Osteoblast (primary cell): ENCODE measurements at regions not wholly inside any gene's neighbourhood (a gene's known extent, or its start where the extent isn't known, plus 50 kb on each side); places are given as distances from the start of the nearest gene placed in this dataset.
"Not testable (repeated sequence)": the region's sequence is repeated elsewhere in the genome, so short reads cannot be mapped to it uniquely, and the experiment has no call there.

ENCODE experiments used
- DNase-seq: peaks from one replicate; pipeline ENCODE4 v3.0.0; 2011; ENCODE audit warnings: low spot score, mixed read lengths; ENCODE audit not compliant: insufficient read length; ENCODE audit errors: missing footprints
- H2AFZ ChIP-seq: 2 replicates; pipeline ENCODE4 v1.6.0; 2011; ENCODE audit warnings: mild to moderate bottlenecking, low read length
- H3K27ac ChIP-seq: 2 replicates; pipeline ENCODE4 v1.5.1; 2011; ENCODE audit warnings: mild to moderate bottlenecking, low read depth, low read length, moderate library complexity
- H3K27me3 ChIP-seq: 2 replicates; pipeline ENCODE4 v1.6.0; 2012; ENCODE audit warnings: mild to moderate bottlenecking, control low read depth, inconsistent platforms, low read length, moderate library complexity; ENCODE audit not compliant: insufficient read depth
- H3K36me3 ChIP-seq: 2 replicates; pipeline ENCODE4 v1.5.1; 2011; ENCODE audit warnings: mild to moderate bottlenecking, low read length, control low read depth, moderate library complexity; ENCODE audit not compliant: insufficient read depth
- H3K4me1 ChIP-seq: 2 replicates; pipeline ENCODE4 v1.5.1; 2011; ENCODE audit warnings: mild to moderate bottlenecking, low read length, control low read depth, moderate library complexity; ENCODE audit not compliant: insufficient read depth
- H3K4me2 ChIP-seq: 2 replicates; pipeline ENCODE4 v1.6.0; 2011; ENCODE audit warnings: mild to moderate bottlenecking, low read length; ENCODE audit not compliant: insufficient read depth
- H3K4me3 ChIP-seq: fragments of 200-600 bp; sonication (generic); 3 replicates; pipeline ENCODE4 v1.5.1; 2012; ENCODE audit warnings: mild to moderate bottlenecking, low read length, inconsistent platforms; ENCODE audit not compliant: insufficient read depth
- H3K79me2 ChIP-seq: 2 replicates; pipeline ENCODE4 v1.6.0; 2012; ENCODE audit warnings: mild to moderate bottlenecking, low read length, control low read depth, inconsistent platforms; ENCODE audit not compliant: insufficient read depth
- H3K9me3 ChIP-seq: 2 replicates; pipeline ENCODE4 v1.5.1; 2011; ENCODE audit warnings: low read depth, low read length, control low read depth
- H4K20me1 ChIP-seq: 2 replicates; pipeline ENCODE4 v1.6.0; 2012; ENCODE audit warnings: mild to moderate bottlenecking, low read length, control low read depth; ENCODE audit not compliant: insufficient read depth
- CTCF ChIP-seq: IDR thresholded peaks from 2 replicates; pipeline ENCODE4 v1.5.1; 2011; ENCODE audit warnings: mild to moderate bottlenecking, low read depth, low read length, moderate library complexity; ENCODE audit errors: extremely low read depth

- Histone ChIP-seq H3K27ac (no peak overlapping the region), H3K4me3 (no peak overlapping the region), H3K4me2 (no peak overlapping the region), H3K9me3 (no peaks in the 10 kb centered on the region), H3K27me3 (no peaks in the 10 kb centered on the region), H3K4me1 (peaks cover 24% of the 10 kb centered on the region), H2AFZ (peak overlapping the region; percentile 5), H3K79me2 (no peaks in the 10 kb centered on the region), H3K36me3 (no peaks in the 10 kb centered on the region), H4K20me1 (no peaks in the 10 kb centered on the region)
- TF ChIP-seq CTCF, result no peak
- no peak for DNase-seq
These were observed 61.3 kb upstream of the C1orf53 start for GRCh38 chr1:197841158-197841557.

- H3K27ac ChIP-seq, H3K4me2 ChIP-seq, H3K36me3 ChIP-seq, H3K9me3 ChIP-seq, H3K27me3 ChIP-seq, H3K4me3 ChIP-seq, H4K20me1 ChIP-seq, H2AFZ ChIP-seq, DNase-seq, H3K79me2 ChIP-seq: not testable (repeated sequence)
- peaks cover 24% of the 10 kb centered on the region for H3K4me1 ChIP-seq
These were observed 62.6 kb upstream of the C1orf53 start for GRCh38 chr1:197839786-197840185.

GRCh38 chr1:197838836-197839235 is 63.6 kb upstream of the DENND1B start:
- Histone ChIP-seq H4K20me1 (no peaks in the 10 kb centered on the region), H3K79me2 (no peaks in the 10 kb centered on the region), H3K4me3 (no peak overlapping the region), H3K36me3 (no peaks in the 10 kb centered on the region), H3K27me3 (no peaks in the 10 kb centered on the region), H2AFZ (peak overlapping the region; percentile 87), H3K4me1 (peaks cover 24% of the 10 kb centered on the region), H3K4me2 (peak overlapping the region; percentile 27), H3K27ac (peak overlapping the region; percentile 64), H3K9me3 (no peaks in the 10 kb centered on the region)
- TF ChIP-seq CTCF, result no peak
- DNase-seq, result peak; percentile 77

- Histone ChIP-seq H3K4me3 (no peak overlapping the region), H3K4me1 (peaks cover 23% of the 10 kb centered on the region), H3K9me3 (no peaks in the 10 kb centered on the region), H3K27ac (no peak overlapping the region), H2AFZ (peak overlapping the region; percentile 87), H3K27me3 (no peaks in the 10 kb centered on the region), H3K4me2 (no peak overlapping the region), H3K36me3 (no peaks in the 10 kb centered on the region), H3K79me2 (no peaks in the 10 kb centered on the region), H4K20me1 (no peaks in the 10 kb centered on the region)
- no peak for TF ChIP-seq CTCF
- DNase-seq, result no peak
These were observed 62.6 kb upstream of the DENND1B start for GRCh38 chr1:197837911-197838310.

GRCh38 chr1:197836356-197836755 is 61.1 kb upstream of the DENND1B start:
- not testable (repeated sequence) for H4K20me1 ChIP-seq, H3K27me3 ChIP-seq, H3K36me3 ChIP-seq, H3K79me2 ChIP-seq, H3K9me3 ChIP-seq, H3K4me1 ChIP-seq, DNase-seq, H3K4me3 ChIP-seq, H2AFZ ChIP-seq, H3K27ac ChIP-seq, H3K4me2 ChIP-seq

GRCh38 chr1:197829011-197829410 is 53.7 kb upstream of the DENND1B start:
- H2AFZ ChIP-seq, DNase-seq, H3K4me3 ChIP-seq, H3K79me2 ChIP-seq, H3K36me3 ChIP-seq, H3K27ac ChIP-seq, H3K27me3 ChIP-seq, H3K4me2 ChIP-seq, H4K20me1 ChIP-seq, H3K9me3 ChIP-seq, H3K4me1 ChIP-seq: not testable (repeated sequence)
